ENCODE measurements at regions not wholly inside any gene's neighbourhood (a gene's known extent, or its start where the extent isn't known, plus 50 kb on each side); places are given as distances from the start of the nearest gene placed in this dataset.

- H3K9me3 Mint-ChIP-seq (ENCODE audit: unreplicated experiment) = peaks cover 3% of the 10 kb centered on the region
- H3K4me3 Mint-ChIP-seq (ENCODE audit: unreplicated experiment) = no peak overlapping the region
- peaks cover 13% of the 10 kb centered on the region for H3K27me3 Mint-ChIP-seq (ENCODE audit: unreplicated experiment)
- H3K27ac Mint-ChIP-seq (ENCODE audit: unreplicated experiment) = no peak overlapping the region
- TF ChIP-seq CTCF (IDR thresholded peaks at IDR 0.05) = no peak
- no peaks in the 10 kb centered on the region for H3K36me3 Mint-ChIP-seq (ENCODE audit: unreplicated experiment)
- DNase-seq (ENCODE audit: extremely low spot score, unreplicated experiment) = no peak
- peaks cover 10% of the 10 kb centered on the region for H3K4me1 Mint-ChIP-seq (ENCODE audit: unreplicated experiment)
Observed at GRCh38 chr4:119797238-119797894, 168.8 kb upstream of the PDE5A start.

GRCh38 chr4:119795986-119796578 is 167.5 kb upstream of the PDE5A start:
- Mint-ChIP-seq H3K4me1 (ENCODE audit: unreplicated experiment) (peaks cover 10% of the 10 kb centered on the region), H3K9me3 (ENCODE audit: unreplicated experiment) (peaks cover 7% of the 10 kb centered on the region), H3K27ac (ENCODE audit: unreplicated experiment) (peak overlapping the region; percentile 17), H3K4me3 (ENCODE audit: unreplicated experiment) (no peak overlapping the region), H3K36me3 (ENCODE audit: unreplicated experiment) (no peaks in the 10 kb centered on the region), H3K27me3 (ENCODE audit: unreplicated experiment) (peaks cover 15% of the 10 kb centered on the region)
- no peak for DNase-seq (ENCODE audit: extremely low spot score, unreplicated experiment)
- no peak for TF ChIP-seq CTCF (IDR thresholded peaks at IDR 0.05)

GRCh38 chr4:119794681-119795080 is 166.1 kb upstream of the PDE5A start:
- no peak overlapping the region for H3K4me3 Mint-ChIP-seq (ENCODE audit: unreplicated experiment)

GRCh38 chr4:119794113-119794512 is 165.5 kb upstream of the PDE5A start:
- H3K27ac Mint-ChIP-seq (ENCODE audit: unreplicated experiment) = no peak overlapping the region
- H3K4me1 Mint-ChIP-seq (ENCODE audit: unreplicated experiment) = peaks cover 10% of the 10 kb centered on the region
- H3K36me3 Mint-ChIP-seq (ENCODE audit: unreplicated experiment) = no peaks in the 10 kb centered on the region
- peaks cover 7% of the 10 kb centered on the region for H3K9me3 Mint-ChIP-seq (ENCODE audit: unreplicated experiment)
- TF ChIP-seq CTCF (IDR thresholded peaks at IDR 0.05) = no peak
- no peak overlapping the region for H3K4me3 Mint-ChIP-seq (ENCODE audit: unreplicated experiment)
- DNase-seq (ENCODE audit: extremely low spot score, unreplicated experiment) = no peak
- peaks cover 11% of the 10 kb centered on the region for H3K27me3 Mint-ChIP-seq (ENCODE audit: unreplicated experiment)

More at GRCh38 chr4:119794681-119795080, 166.1 kb upstream of the PDE5A start:
- DNase-seq (ENCODE audit: extremely low spot score, unreplicated experiment) = no peak
- Mint-ChIP-seq H3K36me3 (ENCODE audit: unreplicated experiment) (no peaks in the 10 kb centered on the region), H3K9me3 (ENCODE audit: unreplicated experiment) (peaks cover 7% of the 10 kb centered on the region), H3K27me3 (ENCODE audit: unreplicated experiment) (peaks cover 11% of the 10 kb centered on the region), H3K27ac (ENCODE audit: unreplicated experiment) (no peak overlapping the region), H3K4me1 (ENCODE audit: unreplicated experiment) (peaks cover 10% of the 10 kb centered on the region)
- TF ChIP-seq CTCF (IDR thresholded peaks at IDR 0.05) = no peak

GRCh38 chr4:119788349-119789266 is 160.0 kb upstream of the PDE5A start:
- Mint-ChIP-seq H3K27me3 (ENCODE audit: unreplicated experiment) (peaks cover 7% of the 10 kb centered on the region), H3K27ac (ENCODE audit: unreplicated experiment) (no peak overlapping the region), H3K36me3 (ENCODE audit: unreplicated experiment) (no peaks in the 10 kb centered on the region), H3K4me1 (ENCODE audit: unreplicated experiment) (no peaks in the 10 kb centered on the region), H3K9me3 (ENCODE audit: unreplicated experiment) (peaks cover 7% of the 10 kb centered on the region), H3K4me3 (ENCODE audit: unreplicated experiment) (no peak overlapping the region)
- DNase-seq (ENCODE audit: extremely low spot score, unreplicated experiment) = no peak
- TF ChIP-seq CTCF (IDR thresholded peaks at IDR 0.05) = no peak
